ENCODE measurements at regions not wholly inside any gene's neighbourhood (a gene's known extent, or its start where the extent isn't known, plus 50 kb on each side); places are given as distances from the start of the nearest gene placed in this dataset.

DNA sequence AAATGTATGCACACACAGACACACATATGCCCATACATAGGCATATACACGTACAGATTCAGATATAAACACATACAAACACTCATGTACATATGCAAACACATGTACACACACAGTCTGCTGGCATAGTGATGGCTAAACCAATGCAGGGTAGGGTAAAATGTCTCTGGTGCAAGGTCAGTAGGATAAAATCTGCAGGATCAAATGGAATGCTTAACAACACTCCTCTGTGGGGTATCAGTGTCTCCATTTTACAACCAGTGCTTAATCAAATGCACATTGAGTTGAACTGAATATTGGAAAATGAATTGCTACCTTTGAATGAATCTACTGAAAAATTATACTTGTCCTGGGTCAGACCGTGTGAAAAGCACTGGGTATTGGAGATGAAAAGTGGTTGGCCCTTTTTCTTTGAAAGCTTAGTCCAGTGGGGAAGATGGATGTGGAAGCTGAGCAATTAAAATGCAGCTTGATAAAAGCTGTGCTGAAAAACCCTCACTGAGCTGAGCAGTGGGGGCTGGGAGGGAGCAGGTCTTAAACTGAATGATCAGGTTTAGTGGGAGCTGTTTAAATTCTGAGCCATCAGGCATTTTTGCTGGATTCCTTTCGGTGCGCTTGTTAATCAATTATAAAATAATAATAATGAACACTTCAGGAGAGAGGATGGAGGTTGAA is 314.7 kb downstream of the HAPSTR1 start:
- no peak overlapping the region for H3K4me3 ChIP-seq (ENCODE audit: low read depth, low read length)
- TF ChIP-seq, protein P1, sequence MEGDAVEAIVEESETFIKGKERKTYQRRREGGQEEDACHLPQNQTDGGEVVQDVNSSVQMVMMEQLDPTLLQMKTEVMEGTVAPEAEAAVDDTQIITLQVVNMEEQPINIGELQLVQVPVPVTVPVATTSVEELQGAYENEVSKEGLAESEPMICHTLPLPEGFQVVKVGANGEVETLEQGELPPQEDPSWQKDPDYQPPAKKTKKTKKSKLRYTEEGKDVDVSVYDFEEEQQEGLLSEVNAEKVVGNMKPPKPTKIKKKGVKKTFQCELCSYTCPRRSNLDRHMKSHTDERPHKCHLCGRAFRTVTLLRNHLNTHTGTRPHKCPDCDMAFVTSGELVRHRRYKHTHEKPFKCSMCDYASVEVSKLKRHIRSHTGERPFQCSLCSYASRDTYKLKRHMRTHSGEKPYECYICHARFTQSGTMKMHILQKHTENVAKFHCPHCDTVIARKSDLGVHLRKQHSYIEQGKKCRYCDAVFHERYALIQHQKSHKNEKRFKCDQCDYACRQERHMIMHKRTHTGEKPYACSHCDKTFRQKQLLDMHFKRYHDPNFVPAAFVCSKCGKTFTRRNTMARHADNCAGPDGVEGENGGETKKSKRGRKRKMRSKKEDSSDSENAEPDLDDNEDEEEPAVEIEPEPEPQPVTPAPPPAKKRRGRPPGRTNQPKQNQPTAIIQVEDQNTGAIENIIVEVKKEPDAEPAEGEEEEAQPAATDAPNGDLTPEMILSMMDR (IDR thresholded peaks at IDR 0.05; ENCODE audit: insufficient read depth, low read length) = no peak
- no peak for DNase-seq (ENCODE audit: low read depth)

DNA sequence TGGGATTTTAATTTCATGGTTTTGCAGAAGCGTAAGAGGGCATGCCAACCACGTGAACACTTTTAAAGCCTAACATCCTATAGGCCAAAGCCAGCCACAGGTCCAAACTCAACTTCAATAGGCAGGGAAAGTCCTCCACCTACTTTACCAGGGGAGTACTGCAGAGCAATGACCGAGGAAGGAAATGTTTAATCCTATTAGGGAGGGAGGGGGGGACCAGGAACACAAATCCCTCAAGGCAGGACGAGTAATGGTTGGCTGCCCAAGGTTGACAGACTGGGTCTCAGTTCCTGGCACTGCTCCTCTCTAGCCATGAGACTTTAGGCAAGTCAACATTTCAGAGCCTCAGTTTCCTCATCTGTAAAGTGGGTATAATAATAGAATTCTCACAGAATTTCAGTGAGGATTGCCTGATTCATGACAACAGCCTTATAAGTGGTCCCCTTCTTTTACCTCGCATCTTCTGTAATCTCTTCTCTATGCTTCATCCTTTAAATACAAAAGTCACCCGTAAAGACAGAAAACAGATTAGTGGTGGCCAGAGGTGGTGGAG is 315.8 kb downstream of the HAPSTR1 start:
- no peak overlapping the region for H3K4me3 ChIP-seq (ENCODE audit: low read depth, low read length)
- no peak for DNase-seq (ENCODE audit: low read depth)
- TF ChIP-seq, protein P1 (IDR thresholded peaks at IDR 0.05; ENCODE audit: insufficient read depth, low read length) = no peak

DNA sequence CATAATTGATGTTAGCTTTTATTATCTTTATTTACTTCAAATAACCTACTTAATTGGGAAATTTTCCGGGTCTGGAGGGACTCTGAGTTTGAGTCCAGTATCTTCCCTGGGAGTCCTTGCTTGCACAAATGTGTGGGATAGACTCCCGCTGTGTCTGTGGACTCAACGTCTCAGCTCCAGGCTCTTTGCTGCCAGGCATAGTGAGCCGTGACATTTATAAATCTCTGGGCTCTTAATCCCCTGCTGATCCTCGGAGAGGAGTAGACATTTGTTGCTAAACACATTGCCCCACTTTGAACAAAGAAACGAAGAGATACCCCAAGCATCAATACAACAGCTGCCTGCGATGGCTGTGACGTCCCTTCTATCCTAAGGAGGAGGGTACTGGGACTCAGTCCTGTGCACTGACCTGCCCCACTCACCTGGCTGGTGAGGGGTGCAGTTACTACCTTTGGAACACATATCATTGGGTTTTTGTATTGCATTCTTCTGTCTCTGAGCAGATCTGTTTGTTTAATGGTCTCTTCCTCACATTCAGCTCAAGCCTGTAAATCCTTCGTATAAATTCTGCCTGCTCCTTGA is 316.9 kb downstream of the HAPSTR1 start:
- DNase-seq (ENCODE audit: low read depth) = no peak
- TF ChIP-seq, protein P1 (IDR thresholded peaks at IDR 0.05; ENCODE audit: insufficient read depth, low read length) = no peak
- no peak overlapping the region for H3K4me3 ChIP-seq (ENCODE audit: low read depth, low read length)

DNA sequence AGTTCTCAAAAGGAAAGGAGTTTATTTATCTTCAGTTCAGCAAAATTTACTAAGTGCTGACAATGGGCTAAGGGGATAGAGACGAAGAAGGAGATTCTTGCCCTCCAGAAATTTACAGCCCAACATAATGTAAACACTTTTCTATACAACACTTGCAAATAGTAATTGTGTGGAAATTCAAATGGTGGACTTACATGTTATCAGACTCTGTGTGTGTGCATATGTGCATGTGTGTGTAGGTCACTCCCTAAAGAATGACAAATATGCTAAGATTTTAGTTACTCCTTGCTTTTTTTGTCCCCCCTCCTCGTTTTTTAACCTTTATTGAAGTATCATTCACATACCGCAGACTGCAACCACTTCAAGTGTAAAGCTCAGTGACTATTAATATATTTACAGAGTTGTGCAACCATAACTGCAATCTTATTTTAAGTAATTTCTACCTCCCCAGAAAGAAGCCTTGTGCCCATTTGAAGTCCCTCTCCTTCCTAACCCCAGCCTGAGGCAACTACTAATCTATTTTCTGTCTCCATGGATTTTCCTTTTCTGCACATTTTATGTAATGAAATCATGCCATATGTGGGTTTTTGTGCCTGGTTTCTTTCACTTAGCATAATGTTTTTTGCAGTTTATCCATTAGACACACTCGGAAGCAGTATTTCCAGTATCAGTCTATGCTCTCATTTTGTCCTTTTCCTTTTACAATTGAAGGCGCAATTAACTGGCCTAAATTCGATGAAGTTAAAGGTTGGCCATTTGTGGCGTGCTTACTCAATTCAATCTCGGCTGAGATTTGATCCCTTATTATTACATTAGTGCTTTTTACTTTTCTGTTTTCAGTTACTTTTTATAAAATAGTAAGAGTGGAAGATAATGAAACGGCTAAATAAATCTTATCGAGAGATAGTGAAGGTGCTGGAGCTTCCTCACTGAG is 318.4 kb downstream of the HAPSTR1 start:
- TF ChIP-seq, protein P1 (IDR thresholded peaks at IDR 0.05; ENCODE audit: insufficient read depth, low read length) = no peak
- DNase-seq (ENCODE audit: low read depth) = no peak
- no peak overlapping the region for H3K4me3 ChIP-seq (ENCODE audit: low read depth, low read length)

DNA sequence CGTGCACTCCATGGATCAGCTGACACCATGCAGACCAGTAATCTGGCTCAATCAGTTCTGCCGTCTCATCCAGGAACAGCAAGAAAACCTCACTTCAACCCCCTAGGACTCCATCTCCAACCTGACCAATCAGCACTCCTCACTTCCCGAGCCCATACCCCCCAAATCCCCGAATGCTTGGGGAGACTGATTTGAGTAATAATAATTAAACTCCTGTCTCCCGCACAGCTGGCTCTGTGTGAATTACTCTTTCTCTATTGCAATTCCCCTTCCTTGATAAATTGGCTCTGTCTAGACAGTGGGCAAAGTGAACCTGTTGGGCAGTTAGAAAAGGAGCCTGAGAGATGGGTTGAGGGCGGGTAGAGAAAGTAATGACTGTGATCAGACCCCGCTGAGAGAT is 320.0 kb downstream of the HAPSTR1 start:
- no peak overlapping the region for H3K4me3 ChIP-seq (ENCODE audit: low read depth, low read length)
- DNase-seq (ENCODE audit: low read depth) = no peak
- TF ChIP-seq, protein P1 (IDR thresholded peaks at IDR 0.05; ENCODE audit: insufficient read depth, low read length) = no peak

DNA sequence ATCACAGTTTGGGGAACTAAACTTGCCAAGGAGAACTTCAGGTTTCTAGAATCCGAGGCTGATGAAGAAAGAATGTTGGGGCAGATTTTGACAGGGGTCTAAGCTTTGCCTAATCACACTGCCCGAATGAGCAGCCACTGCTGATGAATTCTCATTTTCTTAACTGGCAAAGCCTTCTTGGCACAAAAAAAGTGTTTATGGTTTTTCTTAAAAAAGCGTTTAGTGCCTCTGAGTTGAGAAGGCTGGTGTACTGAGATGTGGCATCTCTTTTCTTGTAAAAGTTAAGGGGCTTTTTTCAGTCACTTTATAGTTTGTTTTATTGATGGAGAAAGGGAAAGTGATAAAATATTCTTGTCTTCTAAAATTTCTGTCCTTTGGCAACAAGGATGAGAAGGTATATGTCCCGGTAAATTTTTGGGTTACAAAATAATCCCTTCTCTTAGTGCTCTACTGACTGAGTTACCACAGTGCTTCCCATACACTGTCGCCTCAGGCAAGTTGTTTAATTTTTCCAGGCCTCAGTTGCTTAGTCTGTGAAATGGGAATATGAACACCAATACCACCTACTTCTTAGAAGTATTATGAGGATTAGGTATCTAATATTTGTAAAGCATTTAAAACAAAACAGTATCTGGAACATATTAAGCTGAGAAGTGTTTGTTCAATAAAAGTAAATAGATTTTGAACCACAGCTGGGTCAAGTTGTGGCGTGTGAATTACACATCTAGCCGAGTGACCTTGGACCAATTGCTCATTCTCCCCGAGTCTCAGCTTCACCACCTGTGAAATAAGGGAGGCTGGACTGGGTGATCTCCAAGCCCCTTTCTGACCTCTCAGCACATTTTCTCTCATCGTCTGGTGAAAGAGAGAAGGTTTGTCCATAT is 320.8 kb downstream of the HAPSTR1 start:
- TF ChIP-seq, protein P1 (IDR thresholded peaks at IDR 0.05; ENCODE audit: insufficient read depth, low read length) = no peak
- H3K4me3 ChIP-seq (ENCODE audit: low read depth, low read length) = no peak overlapping the region
- no peak for DNase-seq (ENCODE audit: low read depth)

All from fibroblast of the aortic adventitia (primary cell).